HEK293T (cell line): ENCODE measurements at regions not wholly inside any gene's neighbourhood (a gene's known extent, or its start where the extent isn't known, plus 50 kb on each side); places are given as distances from the start of the nearest gene placed in this dataset.

Experiments
- CTCF ChIA-PET: fragments of 350-600 bp; formaldehyde crosslinking; extraction: SDS; loops from one replicate; lab custom pipeline; 2021; ENCODE audit warnings: antibody characterized with exemption, inconsistent platforms; lab: Yijun Ruan, JAX
- POLR2A ChIA-PET: fragments of 350-600 bp; formaldehyde crosslinking; extraction: SDS; loops from one replicate; lab custom pipeline; 2020; ENCODE audit warnings: antibody characterized with exemption, inconsistent platforms; lab: Yijun Ruan, JAX
- DNase-seq: peaks from one replicate; pipeline ENCODE4 v3.0.0; 2012; ENCODE audit warnings: mixed read lengths; ENCODE audit errors: extremely low spot score
- ARNT ChIP-seq: fragments of 450-650 bp; IDR thresholded peaks from 2 replicates; pipeline ENCODE4 v1.6.1; 2017; ENCODE audit warnings: mild to moderate bottlenecking
- BHLHE40 ChIP-seq: fragments of 450-650 bp; IDR thresholded peaks from 2 replicates; pipeline ENCODE4 v1.6.1; 2016; ENCODE audit warnings: mild to moderate bottlenecking, moderate library complexity, borderline replicate concordance
- CTBP1 ChIP-seq: fragments of 450-650 bp; IDR thresholded peaks from 2 replicates; pipeline ENCODE4 v1.6.1; 2016; ENCODE audit warnings: borderline replicate concordance
- ELF4 ChIP-seq: fragments of 450-650 bp; IDR thresholded peaks from 2 replicates; pipeline ENCODE4 v1.6.1; 2017; ENCODE audit warnings: antibody characterized with exemption
- FOXA1 ChIP-seq: fragments of 450-650 bp; IDR thresholded peaks from 2 replicates; pipeline ENCODE4 v1.6.1; 2016; ENCODE audit warnings: mild to moderate bottlenecking
- FOXK2 ChIP-seq: fragments of 450-650 bp; IDR thresholded peaks from 2 replicates; pipeline ENCODE4 v1.6.1; 2016; ENCODE audit warnings: mild to moderate bottlenecking
- FOXM1 ChIP-seq: fragments of 450-650 bp; IDR thresholded peaks from 2 replicates; pipeline ENCODE4 v1.6.1; 2017; ENCODE audit warnings: mild to moderate bottlenecking, borderline replicate concordance
- HDGF ChIP-seq: fragments of 450-650 bp; IDR thresholded peaks from 2 replicates; pipeline ENCODE4 v1.6.1; 2017; ENCODE audit warnings: antibody characterized with exemption, borderline replicate concordance
- L3MBTL2 ChIP-seq: fragments of 450-650 bp; conservative IDR thresholded peaks from 2 replicates; pipeline ENCODE4 v1.6.1; 2016; ENCODE audit warnings: mild to moderate bottlenecking
- LEF1 ChIP-seq: fragments of 450-650 bp; IDR thresholded peaks from 2 replicates; pipeline ENCODE4 v1.6.1; 2017; ENCODE audit warnings: mild to moderate bottlenecking, borderline replicate concordance
- NFRKB ChIP-seq: fragments of 450-650 bp; IDR thresholded peaks from 2 replicates; pipeline ENCODE4 v1.6.1; 2016; ENCODE audit warnings: mild to moderate bottlenecking, moderate library complexity
- SP1 ChIP-seq: fragments of 450-650 bp; IDR thresholded peaks from 2 replicates; pipeline ENCODE4 v1.6.1; 2017
- SUZ12 ChIP-seq: fragments of 450-650 bp; IDR thresholded peaks from 2 replicates; pipeline ENCODE4 v1.6.1; 2016; ENCODE audit warnings: mild to moderate bottlenecking
- TARDBP ChIP-seq: fragments of 450-650 bp; IDR thresholded peaks from 2 replicates; pipeline ENCODE4 v1.6.1; 2016
- ZNF384 ChIP-seq: fragments of 450-650 bp; IDR thresholded peaks from 2 replicates; pipeline ENCODE4 v1.6.1; 2016
- TF ChIP-seq, protein P1 (sequence below): fragments of 450-650 bp; IDR thresholded peaks from 2 replicates; pipeline ENCODE4 v1.6.1; 2016

DNA sequence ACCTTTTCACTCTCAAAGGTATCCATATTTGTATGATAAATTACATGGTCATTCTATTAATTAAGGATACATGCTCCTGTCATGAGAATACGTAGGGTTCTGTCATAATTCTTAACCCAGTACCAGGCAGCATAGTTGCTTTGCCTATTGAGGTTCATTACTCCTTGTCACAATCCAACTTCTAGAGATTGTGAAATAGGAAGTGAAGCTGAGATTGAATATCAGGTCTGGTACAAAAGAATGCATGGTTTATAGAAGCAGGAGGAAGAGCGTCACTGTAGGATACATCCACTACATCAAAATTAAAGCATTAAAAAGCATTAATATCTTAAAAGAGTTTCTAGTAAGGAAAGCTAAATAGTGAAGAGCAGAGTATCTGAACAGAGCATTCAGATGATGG lies 647.0 kb downstream of the IQCM start:
- no peak for DNase-seq
- ChIA-PET CTCF (no interaction called here), POLR2A (no interaction called here)
- no peak for TF ChIP-seq TARDBP
- TF ChIP-seq ELF4: no peak
- TF ChIP-seq FOXM1: no peak
- no peak for TF ChIP-seq NFRKB
- no peak for TF ChIP-seq ZNF384
- TF ChIP-seq FOXK2: no peak
- TF ChIP-seq, protein P1, sequence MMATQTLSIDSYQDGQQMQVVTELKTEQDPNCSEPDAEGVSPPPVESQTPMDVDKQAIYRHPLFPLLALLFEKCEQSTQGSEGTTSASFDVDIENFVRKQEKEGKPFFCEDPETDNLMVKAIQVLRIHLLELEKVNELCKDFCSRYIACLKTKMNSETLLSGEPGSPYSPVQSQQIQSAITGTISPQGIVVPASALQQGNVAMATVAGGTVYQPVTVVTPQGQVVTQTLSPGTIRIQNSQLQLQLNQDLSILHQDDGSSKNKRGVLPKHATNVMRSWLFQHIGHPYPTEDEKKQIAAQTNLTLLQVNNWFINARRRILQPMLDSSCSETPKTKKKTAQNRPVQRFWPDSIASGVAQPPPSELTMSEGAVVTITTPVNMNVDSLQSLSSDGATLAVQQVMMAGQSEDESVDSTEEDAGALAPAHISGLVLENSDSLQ: no peak
- no peak for TF ChIP-seq LEF1
- no peak for TF ChIP-seq SUZ12
- no peak for TF ChIP-seq HDGF
- TF ChIP-seq ARNT: no peak
- TF ChIP-seq CTBP1: no peak
- TF ChIP-seq FOXA1: no peak
- TF ChIP-seq BHLHE40: no peak
- TF ChIP-seq L3MBTL2: no peak
- no peak for TF ChIP-seq SP1

DNA sequence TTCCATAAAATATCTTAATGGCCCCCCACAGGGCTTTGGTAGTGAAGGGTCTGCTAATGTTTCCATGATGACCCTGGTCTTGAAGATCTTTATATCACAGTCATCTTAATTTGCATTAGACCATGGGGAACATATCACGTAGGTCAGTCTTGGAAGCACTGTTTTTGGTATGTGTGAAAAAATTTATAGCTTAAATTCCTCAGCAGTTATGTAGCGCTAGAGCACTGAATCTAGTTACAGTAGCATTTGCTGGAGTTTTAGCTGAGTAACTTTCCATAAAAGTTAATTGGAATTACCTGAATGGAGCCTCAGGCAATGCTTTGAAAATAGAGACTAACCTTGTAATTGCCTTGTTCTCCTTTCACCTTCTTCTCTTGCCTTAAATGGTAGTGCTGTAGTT lies 648.8 kb downstream of the IQCM start:
- POLR2A ChIA-PET: no interaction called here
- CTCF ChIA-PET: no interaction called here
- DNase-seq: no peak
- TF ChIP-seq ZNF384: no peak
- no peak for TF ChIP-seq SUZ12
- no peak for TF ChIP-seq HDGF
- TF ChIP-seq ARNT: no peak
- TF ChIP-seq, protein P1: no peak
- TF ChIP-seq SP1: no peak
- no peak for TF ChIP-seq ELF4
- no peak for TF ChIP-seq LEF1
- no peak for TF ChIP-seq FOXM1
- TF ChIP-seq FOXA1: no peak
- no peak for TF ChIP-seq BHLHE40
- TF ChIP-seq NFRKB: no peak
- no peak for TF ChIP-seq FOXK2
- no peak for TF ChIP-seq L3MBTL2
- TF ChIP-seq TARDBP: no peak
- TF ChIP-seq CTBP1: no peak

DNA sequence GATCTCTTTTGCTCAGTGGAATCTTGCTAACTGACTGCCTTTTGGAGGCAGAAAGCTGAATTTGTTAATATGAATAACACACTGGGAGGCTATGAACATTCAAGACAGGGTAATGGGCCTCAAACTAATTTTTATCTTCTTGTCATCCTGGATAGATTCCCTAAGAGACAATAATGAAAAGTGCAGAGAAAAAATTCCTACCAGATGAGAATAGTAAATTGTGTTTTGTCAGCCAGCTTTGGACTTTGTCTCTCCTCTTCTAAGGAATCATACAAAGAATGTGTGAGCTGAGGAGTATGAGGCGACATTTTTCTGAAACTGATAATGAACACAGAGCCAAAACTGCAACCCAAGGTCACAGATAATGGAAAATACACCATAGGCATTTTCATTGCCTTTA lies 649.3 kb downstream of the IQCM start:
- DNase-seq: no peak
- ChIA-PET POLR2A (no interaction called here), CTCF (no interaction called here)
- no peak for TF ChIP-seq FOXK2
- TF ChIP-seq SUZ12: no peak
- TF ChIP-seq CTBP1: no peak
- TF ChIP-seq HDGF: no peak
- TF ChIP-seq TARDBP: no peak

DNA sequence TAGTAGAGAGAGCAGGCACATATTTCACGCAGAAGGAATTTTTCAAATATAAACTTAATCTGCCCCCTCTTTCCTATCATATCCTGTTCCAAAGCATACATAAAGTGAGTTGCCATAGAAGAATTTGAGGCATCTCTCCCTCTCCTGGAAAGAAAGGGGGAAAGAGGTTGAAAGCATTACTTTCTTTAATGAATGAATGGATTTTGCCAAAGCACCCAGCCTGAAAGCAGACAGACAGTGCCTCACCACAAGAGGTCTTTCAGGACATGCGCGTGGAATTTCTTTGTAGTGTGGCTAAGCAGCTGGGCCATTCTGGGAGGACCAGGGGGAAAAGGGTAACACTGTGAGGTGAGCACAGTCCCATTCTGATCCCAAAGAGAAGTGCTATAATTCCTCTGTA lies 651.4 kb downstream of the IQCM start:
- DNase-seq: no peak
- no peak for TF ChIP-seq ZNF384
- TF ChIP-seq SP1: no peak
- TF ChIP-seq CTBP1: no peak
- TF ChIP-seq ARNT: no peak
- no peak for TF ChIP-seq BHLHE40
- TF ChIP-seq LEF1: no peak
- TF ChIP-seq L3MBTL2: no peak
- TF ChIP-seq FOXK2: no peak
- ChIA-PET POLR2A (no interaction called here), CTCF (no interaction called here)

DNA sequence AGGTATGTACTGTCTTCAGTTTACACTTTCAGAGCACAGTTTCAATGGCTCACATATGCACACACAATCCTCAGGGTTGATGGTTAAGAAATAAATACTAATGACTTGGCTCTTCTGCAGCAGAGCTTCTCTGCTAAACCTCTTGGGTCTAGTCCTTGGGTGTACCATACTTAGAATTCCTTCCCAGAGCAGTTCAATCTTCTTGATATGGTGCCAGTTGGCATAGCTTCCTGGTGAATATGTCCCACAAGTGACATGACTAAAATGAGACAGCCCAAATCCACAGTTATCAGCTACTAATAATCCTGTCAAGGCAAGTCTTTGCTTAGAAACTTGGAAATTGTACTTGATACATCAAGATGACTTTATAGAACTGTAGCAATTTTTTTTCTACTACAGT lies 654.4 kb downstream of the IQCM start:
- ChIA-PET POLR2A (no interaction called here), CTCF (no interaction called here)
- no peak for DNase-seq
- TF ChIP-seq FOXK2 (no peak), FOXM1 (no peak), ARNT (no peak), NFRKB (no peak), ELF4 (no peak), TARDBP (no peak), HDGF (no peak), LEF1 (no peak), FOXA1 (no peak), BHLHE40 (no peak), SP1 (no peak), SUZ12 (no peak), ZNF384 (no peak), L3MBTL2 (no peak), CTBP1 (no peak)
- TF ChIP-seq, protein P1: no peak

DNA sequence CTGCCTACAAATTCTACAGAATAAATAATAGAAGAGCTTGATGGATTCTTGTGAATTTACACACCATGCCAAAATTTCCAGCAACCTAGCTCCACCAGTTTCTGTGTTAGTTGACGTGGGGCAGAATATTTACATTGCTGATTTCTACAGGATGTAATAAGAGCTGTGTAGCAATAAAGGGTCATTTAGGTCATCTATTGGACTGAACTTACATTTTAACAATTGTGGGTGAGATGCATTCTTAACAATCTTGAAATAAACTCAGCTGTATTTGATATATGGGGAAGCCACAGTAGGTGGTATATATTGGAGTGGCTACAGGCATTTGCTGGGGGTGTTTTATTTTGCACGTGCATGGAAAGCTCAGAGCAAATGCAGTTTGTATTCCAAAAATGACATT lies 655.3 kb downstream of the IQCM start:
- ChIA-PET CTCF (no interaction called here), POLR2A (no interaction called here)
- DNase-seq: no peak
- TF ChIP-seq FOXK2 (no peak), SUZ12 (no peak), TARDBP (no peak), FOXM1 (no peak), CTBP1 (no peak), LEF1 (no peak), ZNF384 (no peak)
- TF ChIP-seq, protein P1: no peak
